Stimulated activated CD4-positive, alpha-beta T cell treated with anti-CD3 and anti-CD28 coated beads, Interleukin-2, amount 100 ng/mL, for 48 hours (primary cell): ENCODE measurements at regions not wholly inside any gene's neighbourhood (a gene's known extent, or its start where the extent isn't known, plus 50 kb on each side); places are given as distances from the start of the nearest gene placed in this dataset.

Source experiments
- DNase-seq, 2 donors: peaks; one replicate each; pipeline ENCODE4 v3.0.0-alpha.2; 2020

GRCh38 chr5:33261747-33262146 is 179.0 kb upstream of the TARS1 start:
- DNase-seq: no peak

GRCh38 chr5:33267801-33268200 is 173.0 kb upstream of the TARS1 start:
- DNase-seq: no peak

- no peak for DNase-seq
Observed at GRCh38 chr5:33268374-33268773, 172.4 kb upstream of the TARS1 start.

DNA sequence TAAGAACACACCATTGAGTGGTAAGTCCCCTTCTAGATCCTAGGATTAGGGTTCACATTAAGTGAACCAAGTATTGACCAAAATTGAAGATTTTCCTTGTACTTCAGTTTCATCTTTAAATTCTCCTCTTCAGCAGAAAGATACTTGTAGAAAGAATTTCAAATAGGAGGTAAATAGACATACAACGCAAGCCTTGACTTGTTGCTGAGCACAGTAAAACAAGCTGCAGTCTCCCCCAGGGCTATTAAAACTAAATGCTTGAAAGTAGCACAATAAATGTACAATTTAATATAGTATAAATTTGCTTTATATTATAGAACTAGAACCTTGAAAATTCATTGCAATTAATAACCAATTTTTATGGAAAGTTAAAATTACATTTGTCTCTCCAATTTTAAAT is 170.1 kb upstream of the TARS1 start:
- DNase-seq: no peak

DNA sequence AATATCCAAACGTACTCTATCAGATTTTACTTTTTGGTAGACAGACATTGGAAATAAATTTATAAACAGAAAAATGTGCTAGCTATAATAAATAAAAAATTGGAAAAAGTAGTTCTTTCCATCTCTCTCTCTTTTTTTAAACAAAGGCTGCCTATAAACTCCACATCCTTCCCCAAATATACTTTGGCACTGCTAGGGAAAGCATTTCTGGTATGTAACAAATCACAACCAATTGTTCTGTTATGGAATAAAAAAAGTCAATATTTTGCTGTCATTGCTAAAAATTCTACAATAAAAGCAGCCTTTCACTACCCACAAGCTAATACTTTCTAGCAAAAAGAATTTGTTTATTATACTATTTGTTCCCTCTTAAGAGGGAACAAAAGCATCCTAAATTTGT is 169.2 kb upstream of the TARS1 start:
- no peak for DNase-seq

DNA sequence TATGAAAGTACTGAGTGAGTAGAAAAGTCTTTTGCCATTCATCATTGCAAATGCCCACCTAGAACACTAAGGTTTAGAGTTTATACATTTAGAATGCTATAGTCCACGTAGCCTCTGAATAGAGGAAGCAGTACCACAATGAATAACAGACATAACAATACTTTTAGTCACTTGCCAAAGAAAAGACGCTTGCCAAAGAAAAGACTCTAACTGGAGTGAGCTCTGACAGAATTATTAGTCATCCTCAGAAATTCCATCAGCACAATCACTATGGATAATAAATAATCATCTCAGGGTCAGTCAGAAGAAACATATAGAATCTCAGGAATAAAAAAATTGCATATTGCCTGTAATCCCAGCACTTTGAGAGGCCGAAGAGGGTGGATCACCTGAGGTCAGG is 168.5 kb upstream of the TARS1 start:
- DNase-seq: no peak

DNA sequence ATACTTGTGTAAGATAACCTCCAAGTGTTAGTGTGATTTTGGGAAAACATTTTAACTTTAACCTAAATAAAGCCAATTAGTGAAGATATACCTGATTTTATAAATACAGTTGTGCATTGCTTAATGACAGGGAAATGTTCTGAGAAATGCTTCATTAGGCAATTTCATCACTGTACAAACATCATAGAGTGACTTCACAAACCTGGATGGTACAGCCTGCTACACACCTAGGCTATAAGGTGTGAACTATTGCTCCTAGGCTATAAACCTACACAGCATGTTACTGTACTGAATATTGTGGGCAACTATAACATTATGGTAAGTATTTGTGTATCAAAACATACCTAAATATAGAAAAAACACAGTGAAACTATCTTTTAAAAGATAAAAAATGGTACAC is 166.8 kb upstream of the TARS1 start:
- no peak for DNase-seq

GRCh38 chr5:33275391-33275790 is 165.4 kb upstream of the TARS1 start:
- no peak for DNase-seq

GRCh38 chr5:33275921-33276627 is 164.7 kb upstream of the TARS1 start:
- DNase-seq: no peak

DNA sequence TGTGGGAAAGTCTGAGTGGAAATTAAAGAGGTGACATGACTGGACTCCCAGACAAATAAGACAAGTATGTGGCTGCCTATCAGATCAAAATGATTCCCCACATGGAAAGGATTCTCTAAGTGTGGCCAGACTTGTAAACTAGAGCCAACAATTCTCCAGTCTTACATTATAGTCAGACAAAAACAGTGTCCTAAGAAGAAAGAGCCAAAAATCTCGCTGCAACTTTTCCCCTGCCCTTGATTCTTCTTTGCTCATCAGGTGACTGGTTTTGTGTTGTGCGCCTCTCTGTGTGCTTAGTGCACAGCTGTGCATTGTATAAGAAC is 164.2 kb upstream of the TARS1 start:
- no peak for DNase-seq

DNA sequence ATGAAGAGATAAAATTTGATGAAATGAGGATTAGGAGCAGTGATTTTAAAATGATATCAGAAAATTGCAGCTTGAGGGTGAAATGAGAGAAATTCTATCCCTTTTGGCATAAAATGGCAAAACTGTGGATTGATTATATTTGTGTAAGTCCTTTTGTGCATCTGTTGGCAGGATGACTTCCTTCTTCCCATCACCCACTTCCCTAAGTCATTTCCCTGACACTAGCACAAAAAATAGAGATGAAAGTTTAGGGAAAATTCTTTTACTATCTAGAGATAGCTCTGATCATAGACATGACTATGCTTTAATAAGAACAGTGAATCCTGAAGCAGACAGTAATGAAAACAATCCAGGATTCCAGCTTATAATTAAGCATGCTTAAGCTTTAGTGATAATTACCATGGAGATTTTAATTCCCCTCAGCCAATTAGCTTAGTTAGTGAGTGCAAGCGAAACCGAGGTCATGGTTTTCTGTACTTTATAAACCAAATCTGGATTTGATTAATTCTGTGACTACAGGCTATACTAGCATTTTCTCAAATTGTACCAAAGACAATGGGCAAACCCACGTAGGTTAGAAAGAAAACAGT is 163.6 kb upstream of the TARS1 start:
- DNase-seq: no peak

- no peak for DNase-seq
Observed at GRCh38 chr5:33281431-33281843, 159.3 kb upstream of the TARS1 start.

GRCh38 chr5:33282157-33282556 is 158.6 kb upstream of the TARS1 start:
- DNase-seq: no peak

- no peak for DNase-seq
Observed at GRCh38 chr5:33282696-33283095, 158.1 kb upstream of the TARS1 start.

GRCh38 chr5:33283243-33283642 is 157.5 kb upstream of the TARS1 start:
- DNase-seq: no peak

DNA sequence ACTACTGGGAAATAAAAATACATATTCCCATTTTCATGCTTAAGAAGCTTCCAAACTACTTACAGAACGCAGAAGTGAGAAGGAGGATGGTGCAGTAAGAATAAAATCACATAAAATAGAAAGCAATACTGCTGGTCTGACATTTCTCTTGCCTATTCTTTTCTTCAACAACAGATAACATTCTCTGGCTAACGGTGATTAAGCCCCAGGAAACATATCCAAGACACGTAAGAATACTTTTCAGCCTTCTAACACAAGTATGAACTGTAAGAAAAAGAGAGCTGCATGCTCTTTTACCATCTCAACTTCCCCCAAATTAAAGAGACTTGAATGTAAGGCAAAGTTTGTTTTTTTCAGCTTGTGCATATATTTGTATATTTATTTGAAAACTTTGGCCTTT is 156.1 kb upstream of the TARS1 start:
- DNase-seq: no peak

DNA sequence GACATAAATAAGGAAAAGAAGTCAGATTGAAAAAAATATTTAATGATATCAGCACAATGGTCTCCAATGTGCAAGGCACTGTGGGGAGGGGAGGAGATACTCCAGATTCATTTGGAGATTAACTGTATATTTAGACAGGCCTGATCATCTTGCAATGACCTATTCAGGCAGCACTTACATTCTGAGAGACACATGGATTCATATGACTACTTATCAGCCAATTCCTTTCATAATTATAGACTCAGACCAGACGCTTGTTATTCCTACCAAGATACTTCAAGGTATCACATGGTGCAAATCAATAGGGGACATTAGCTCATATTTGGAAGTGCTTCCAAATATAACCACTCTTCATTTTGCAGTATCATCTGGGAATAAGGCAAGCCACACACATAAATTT is 153.5 kb upstream of the TARS1 start:
- DNase-seq: no peak

DNA sequence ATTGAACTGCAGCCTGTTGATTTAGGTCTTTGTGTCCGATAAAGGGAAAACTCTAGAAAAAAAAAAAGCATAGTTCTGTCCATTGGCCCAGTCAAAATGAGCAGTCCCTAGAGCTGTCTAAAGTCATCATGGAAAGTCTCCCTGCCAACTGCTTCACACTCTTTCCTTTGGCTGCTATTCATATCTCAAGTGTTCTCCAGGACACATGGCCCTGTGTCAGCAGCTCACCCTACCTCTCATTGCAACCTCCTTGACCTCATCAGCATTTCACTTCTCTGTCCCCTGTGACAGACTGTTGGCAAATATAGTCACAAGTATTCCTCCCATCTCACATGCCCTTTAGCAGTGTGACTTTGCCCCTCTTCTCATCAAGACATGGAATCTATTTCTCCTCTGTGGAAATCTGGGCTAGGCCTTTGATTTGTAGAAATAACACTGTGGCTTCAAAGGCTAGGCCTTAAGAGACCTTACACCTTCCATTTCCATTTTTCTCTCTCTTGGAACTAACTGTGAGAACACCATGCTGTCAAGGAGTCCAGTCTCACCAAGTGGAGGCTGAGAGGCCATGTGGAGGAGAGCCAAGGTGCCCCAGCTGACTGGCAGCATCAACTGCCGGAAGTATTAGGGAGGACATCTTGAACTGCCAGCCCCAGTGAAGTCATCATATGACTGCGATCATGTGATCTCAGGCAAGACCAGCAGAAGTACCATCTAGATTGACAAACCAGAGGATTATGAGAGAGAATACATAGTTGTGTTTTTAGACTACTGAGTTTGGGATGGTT is 149.4 kb upstream of the TARS1 start:
- no peak for DNase-seq

DNA sequence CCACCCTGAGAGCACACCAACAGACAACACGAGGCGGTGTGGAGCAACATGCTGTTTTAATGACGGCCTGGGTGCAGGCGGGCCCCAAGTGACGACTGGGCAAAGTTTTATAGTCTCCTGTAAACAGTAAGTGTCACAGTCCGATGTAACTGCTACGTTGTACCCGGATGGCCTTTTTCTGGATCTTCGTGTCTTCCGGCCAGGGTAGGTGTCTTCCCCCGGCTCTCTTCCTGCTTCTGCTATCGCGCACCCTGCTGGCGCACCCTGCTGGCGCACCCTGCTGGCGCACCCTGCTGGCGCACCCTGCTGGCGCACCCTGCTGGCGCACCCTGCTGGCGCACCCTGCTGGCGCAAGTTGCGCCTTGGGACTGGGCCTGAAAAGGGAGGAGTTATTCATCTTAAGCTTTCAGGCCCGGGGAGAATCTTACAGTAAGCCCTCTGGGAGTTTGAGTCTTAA is 143.0 kb upstream of the TARS1 start:
- DNase-seq: no peak

DNA sequence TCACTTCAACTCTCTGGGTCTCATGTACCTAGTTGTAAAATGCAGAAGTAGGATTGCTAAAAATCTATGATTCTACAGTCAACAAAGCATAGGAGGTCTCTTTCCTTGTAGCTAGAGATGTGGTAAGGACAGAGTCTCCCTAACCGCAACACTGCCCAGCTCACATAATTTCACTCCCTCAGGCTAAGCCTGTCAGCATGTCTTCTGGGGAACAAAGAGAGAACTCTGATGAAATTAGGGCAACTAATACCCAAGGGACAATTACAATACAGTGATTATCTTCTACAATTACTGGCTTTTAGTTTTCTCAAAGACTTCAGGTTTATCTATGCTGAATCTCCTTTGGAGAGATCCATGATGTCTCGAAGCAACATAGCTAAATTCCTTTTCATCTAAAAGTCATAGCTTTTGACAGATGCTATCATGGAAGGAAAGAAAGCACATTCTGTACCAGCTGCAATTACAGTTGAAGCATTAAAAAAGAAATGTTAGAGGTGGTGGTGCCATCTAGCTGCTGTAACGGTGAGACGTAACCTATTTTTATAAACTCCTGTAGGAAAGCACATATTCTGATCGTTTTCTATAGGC is 141.1 kb upstream of the TARS1 start:
- no peak for DNase-seq

DNA sequence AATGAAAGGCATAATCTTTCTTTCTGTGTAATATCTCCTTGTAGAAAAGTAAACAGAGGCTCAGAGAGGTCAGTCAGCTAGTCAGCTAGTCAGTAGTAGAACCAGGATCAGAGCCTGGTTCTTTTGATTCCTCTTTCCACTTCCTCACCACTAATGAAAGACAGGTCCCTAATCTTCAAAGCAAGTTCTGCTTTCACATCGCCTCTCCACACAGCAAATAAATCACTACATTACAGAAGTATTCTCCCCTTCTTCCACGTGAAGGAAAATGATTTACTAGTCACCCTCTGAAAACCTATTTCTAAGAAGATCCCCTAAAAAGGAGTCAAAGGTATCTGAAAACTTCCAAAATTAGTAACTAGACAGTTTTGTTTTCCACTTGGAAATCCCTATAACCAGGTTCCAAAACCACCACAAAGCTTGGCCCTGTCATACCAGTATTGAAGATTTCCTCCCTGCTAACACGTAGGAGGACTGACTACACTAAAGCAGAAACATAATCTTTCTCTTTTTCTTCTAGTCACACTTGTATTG is 140.5 kb upstream of the TARS1 start:
- DNase-seq: peak in 1 of 2 donors; percentile 2

GRCh38 chr5:33303579-33304095 is 137.1 kb upstream of the TARS1 start:
- DNase-seq: no peak

DNA sequence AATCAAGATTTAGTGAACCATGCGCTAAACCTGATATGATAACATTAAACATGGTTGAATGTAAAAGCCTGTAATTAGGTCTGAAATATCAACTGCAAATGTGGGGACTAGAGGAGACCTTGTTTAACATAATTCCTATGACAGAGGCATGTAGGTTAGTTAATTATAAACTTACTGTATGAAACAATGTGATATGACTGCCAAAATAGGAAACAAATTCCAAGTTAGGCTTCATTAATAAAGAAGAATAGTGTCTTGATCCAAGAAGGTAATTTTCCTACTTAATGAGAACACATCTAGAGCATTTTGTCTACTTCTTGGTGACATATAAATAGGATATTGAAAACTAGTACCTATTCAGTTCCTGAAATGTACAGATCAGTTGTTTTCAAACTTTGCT is 136.2 kb upstream of the TARS1 start:
- no peak for DNase-seq
